ENCODE measurements at regions not wholly inside any gene's neighbourhood (a gene's known extent, or its start where the extent isn't known, plus 50 kb on each side); places are given as distances from the start of the nearest gene placed in this dataset.

GRCh38 chr21:32947736-32948135, 78.0 kb upstream of the OLIG2 start:
- no peak for DNase-seq (ENCODE audit: low read depth)
- no peak for TF ChIP-seq CTCF (conservative IDR thresholded peaks at IDR 0.05; ENCODE audit: low read depth, low read length)
- no peak overlapping the region for H3K4me3 ChIP-seq (ENCODE audit: low read depth, low read length)

GRCh38 chr21:32949701-32950100, 76.0 kb upstream of the OLIG2 start:
- DNase-seq (ENCODE audit: low read depth), result no peak
- TF ChIP-seq CTCF (conservative IDR thresholded peaks at IDR 0.05; ENCODE audit: low read depth, low read length), result no peak

GRCh38 chr21:32951041-32951440, 74.7 kb upstream of the OLIG2 start:
- no peak overlapping the region for H3K4me3 ChIP-seq (ENCODE audit: low read depth, low read length)
- DNase-seq (ENCODE audit: low read depth), result no peak
- TF ChIP-seq CTCF (conservative IDR thresholded peaks at IDR 0.05; ENCODE audit: low read depth, low read length), result no peak

More at GRCh38 chr21:32949701-32950100, 76.0 kb upstream of the OLIG2 start:
- no peak overlapping the region for H3K4me3 ChIP-seq (ENCODE audit: low read depth, low read length)

- no peak overlapping the region for H3K4me3 ChIP-seq (ENCODE audit: low read depth, low read length)
- DNase-seq (ENCODE audit: low read depth), result no peak
- TF ChIP-seq CTCF (conservative IDR thresholded peaks at IDR 0.05; ENCODE audit: low read depth, low read length), result no peak
These were observed 71.4 kb upstream of the OLIG2 start for GRCh38 chr21:32954353-32954752.

- no peak for TF ChIP-seq CTCF (conservative IDR thresholded peaks at IDR 0.05; ENCODE audit: low read depth, low read length)
- no peak overlapping the region for H3K4me3 ChIP-seq (ENCODE audit: low read depth, low read length)
- DNase-seq (ENCODE audit: low read depth), result no peak
These were observed 70.2 kb upstream of the OLIG2 start for GRCh38 chr21:32955311-32956060.

- no peak for TF ChIP-seq CTCF (conservative IDR thresholded peaks at IDR 0.05; ENCODE audit: low read depth, low read length)
- no peak for DNase-seq (ENCODE audit: low read depth)
- no peak overlapping the region for H3K4me3 ChIP-seq (ENCODE audit: low read depth, low read length)
These were observed 69.6 kb upstream of the OLIG2 start for GRCh38 chr21:32956061-32956656.

- TF ChIP-seq CTCF (conservative IDR thresholded peaks at IDR 0.05; ENCODE audit: low read depth, low read length), result no peak
- no peak overlapping the region for H3K4me3 ChIP-seq (ENCODE audit: low read depth, low read length)
- DNase-seq (ENCODE audit: low read depth), result no peak
These were observed 68.2 kb upstream of the OLIG2 start for GRCh38 chr21:32957545-32957944.

All from choroid plexus epithelial cell (primary cell).